ENCODE measurements at regions not wholly inside any gene's neighbourhood (a gene's known extent, or its start where the extent isn't known, plus 50 kb on each side); places are given as distances from the start of the nearest gene placed in this dataset.

DNA sequence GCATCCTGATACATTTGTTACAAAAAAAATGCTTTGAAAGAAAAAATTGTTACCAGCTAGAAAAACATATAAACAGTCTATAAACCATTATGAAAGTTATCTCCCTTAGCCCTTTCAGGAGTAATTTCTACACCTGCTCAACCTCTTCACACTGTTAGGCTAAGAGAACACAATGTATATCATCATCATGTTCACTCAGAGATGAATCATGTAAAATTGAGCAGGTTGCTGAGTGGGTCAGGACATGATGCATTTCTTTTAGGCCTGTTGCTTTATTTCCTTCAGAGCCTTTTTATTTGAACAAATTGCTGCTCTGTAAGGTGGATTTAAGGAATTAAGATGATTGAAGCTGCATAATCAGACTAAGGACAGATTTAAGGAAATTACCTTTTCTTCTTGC is 531.3 kb upstream of the MAN1A1 start:
- intact Hi-C loops (cut with DNase I; ENCODE audit: low total_unique reads) = no loop called here
- Histone ChIP-seq H3K27ac (no peak overlapping the region), H3K4me3 (no peak overlapping the region), H3K27me3 (replicated peaks in 1 of 7) (no peaks in the 10 kb centered on the region), H3K4me1 (no peaks in the 10 kb centered on the region), H3K9me3 (no peaks in the 10 kb centered on the region), H3K36me3 (no peaks in the 10 kb centered on the region)
- TF ChIP-seq POLR2A (IDR thresholded peaks at IDR 0.05) (no peak), CTCF (IDR thresholded peaks at IDR 0.05 in 8 of 11, conservative IDR thresholded peaks at IDR 0.05 in 3 of 11) (no peak), POLR2AphosphoS5 (IDR thresholded peaks at IDR 0.05) (no peak)
- no peak for DNase-seq

- no peaks in the 10 kb centered on the region for H3K4me1 ChIP-seq
- intact Hi-C loops (cut with DNase I; ENCODE audit: low total_unique reads) = no loop called here
- no peak overlapping the region for H3K4me3 ChIP-seq
- no peaks in the 10 kb centered on the region for H3K36me3 ChIP-seq
- no peak for DNase-seq
- no peak for TF ChIP-seq POLR2AphosphoS5 (IDR thresholded peaks at IDR 0.05)
- no peak for TF ChIP-seq CTCF (IDR thresholded peaks at IDR 0.05 in 8 of 11, conservative IDR thresholded peaks at IDR 0.05 in 3 of 11)
- no peak for TF ChIP-seq POLR2A (IDR thresholded peaks at IDR 0.05)
- H3K27ac ChIP-seq = no peak overlapping the region
- 0 to 31% (median 4%) methylated on average over 1 of the region's 1 CpG for WGBS, 5 donors
- H3K27me3 ChIP-seq (replicated peaks in 1 of 7) = no peaks in the 10 kb centered on the region
- no peaks in the 10 kb centered on the region for H3K9me3 ChIP-seq
These were observed 530.2 kb upstream of the MAN1A1 start for GRCh38 chr6:119879731-119880130.

DNA sequence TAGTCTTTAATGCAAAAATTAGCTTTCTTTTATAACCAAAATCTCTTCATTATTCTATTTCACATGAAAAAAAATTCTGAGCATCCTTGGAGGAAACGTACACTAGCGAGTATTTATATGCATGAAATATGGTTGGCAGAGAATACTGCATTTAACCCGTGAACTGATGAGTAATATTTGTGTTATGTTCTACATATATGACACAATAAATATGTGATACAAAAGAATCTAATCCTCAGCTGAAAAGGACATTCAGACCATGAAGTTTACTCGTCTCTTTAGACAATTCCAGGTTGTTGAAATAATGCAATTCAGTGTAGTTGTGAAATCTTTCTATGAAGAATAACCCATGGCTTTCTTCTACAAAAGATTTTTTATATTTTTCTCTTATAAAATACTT is 524.8 kb upstream of the MAN1A1 start:
- Histone ChIP-seq H3K27ac (no peak overlapping the region), H3K9me3 (no peaks in the 10 kb centered on the region), H3K4me3 (no peak overlapping the region), H3K27me3 (replicated peaks in 1 of 7) (no peaks in the 10 kb centered on the region), H3K36me3 (no peaks in the 10 kb centered on the region), H3K4me1 (no peaks in the 10 kb centered on the region)
- DNase-seq = no peak
- TF ChIP-seq POLR2AphosphoS5 (IDR thresholded peaks at IDR 0.05) (no peak), POLR2A (IDR thresholded peaks at IDR 0.05) (no peak), CTCF (IDR thresholded peaks at IDR 0.05 in 8 of 11, conservative IDR thresholded peaks at IDR 0.05 in 3 of 11) (no peak)
- 78 to 97% (median 90%) methylated on average over 4 of the region's 4 CpGs for WGBS, 5 donors
- intact Hi-C loops (cut with DNase I; ENCODE audit: low total_unique reads) = no loop called here

GRCh38 chr6:119873107-119873506 is 523.5 kb upstream of the MAN1A1 start:
- no peak for TF ChIP-seq POLR2A (IDR thresholded peaks at IDR 0.05)
- no peak for TF ChIP-seq CTCF (IDR thresholded peaks at IDR 0.05 in 8 of 11, conservative IDR thresholded peaks at IDR 0.05 in 3 of 11)
- no peak for TF ChIP-seq POLR2AphosphoS5 (IDR thresholded peaks at IDR 0.05)
- H3K4me3 ChIP-seq = no peak overlapping the region
- no peak for DNase-seq
- no peaks in the 10 kb centered on the region for H3K27me3 ChIP-seq (replicated peaks in 1 of 7)
- H3K36me3 ChIP-seq = no peaks in the 10 kb centered on the region
- 90 to 100% (median 92%) methylated on average over 1 of the region's 1 CpG for WGBS, 5 donors
- no peaks in the 10 kb centered on the region for H3K4me1 ChIP-seq
- intact Hi-C loops (cut with DNase I; ENCODE audit: low total_unique reads) = no loop called here
- H3K27ac ChIP-seq = no peak overlapping the region
- H3K9me3 ChIP-seq = no peaks in the 10 kb centered on the region

All from spleen (tissue), 11 donors.